ENCODE measurements at regions not wholly inside any gene's neighbourhood (a gene's known extent, or its start where the extent isn't known, plus 50 kb on each side); places are given as distances from the start of the nearest gene placed in this dataset.
A peak's percentile ranks its signal among the peaks of the same experiment; 100 is the strongest.

DNA sequence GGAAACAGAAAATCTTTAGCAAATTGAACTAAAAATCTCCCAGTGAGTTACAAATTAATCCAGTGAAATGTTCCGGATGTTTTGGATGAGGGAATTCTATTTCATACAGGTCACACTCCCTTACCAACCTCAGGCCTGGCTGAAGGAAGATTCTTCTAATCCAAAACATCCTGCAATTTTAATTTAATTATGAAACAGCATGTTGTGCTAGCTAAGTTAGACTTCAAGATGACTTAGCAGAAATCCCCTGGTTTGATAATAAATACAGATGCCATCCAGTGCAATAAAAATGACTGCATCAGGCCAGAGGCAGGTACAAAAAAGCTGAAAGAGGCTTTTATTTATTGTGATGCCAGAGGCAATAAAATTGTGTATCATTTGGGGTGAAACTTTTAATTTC lies 96.7 kb upstream of the CLDN10 start:
- no peak for FAIRE-seq

DNA sequence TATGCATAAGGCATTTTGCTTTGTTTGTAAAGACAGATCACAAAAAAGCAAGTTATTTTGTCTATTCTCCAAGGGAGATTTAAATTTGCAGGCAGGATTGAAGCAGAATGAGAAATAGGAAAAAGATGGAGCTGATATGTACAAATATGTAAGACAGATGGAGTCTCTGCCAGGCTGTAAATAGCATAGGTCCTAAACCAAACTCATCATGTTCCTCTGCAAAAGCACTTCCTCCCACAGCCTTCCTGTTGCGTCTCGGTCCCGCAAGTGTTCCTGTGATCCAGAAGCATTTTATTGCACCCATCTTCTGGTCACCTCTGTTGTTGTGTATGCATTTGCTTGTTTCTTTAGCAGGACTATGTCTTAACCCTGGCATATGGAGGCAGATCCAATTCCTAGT lies 95.7 kb upstream of the CLDN10 start:
- no peak for FAIRE-seq

DNA sequence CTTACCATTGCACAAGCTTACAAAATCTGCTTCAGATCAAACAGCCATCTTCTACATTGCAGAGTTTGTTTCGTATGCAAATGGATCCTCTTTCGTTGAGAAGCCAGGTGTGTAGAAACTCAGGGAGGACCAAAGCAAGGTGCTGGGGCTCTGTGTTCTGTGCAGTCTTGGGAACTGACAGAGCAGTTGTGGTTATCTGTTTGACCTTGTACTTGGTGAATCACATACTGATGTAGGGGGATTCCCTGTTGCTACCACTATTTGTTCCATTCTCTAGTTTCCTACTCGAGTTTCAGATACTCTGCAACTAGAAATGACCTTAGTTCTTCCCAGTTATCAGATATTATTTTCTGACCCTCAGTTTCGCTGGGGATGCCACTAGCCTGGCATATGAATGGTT lies 95.2 kb upstream of the CLDN10 start:
- no peak for FAIRE-seq

- no peak for FAIRE-seq
Measured at GRCh38 chr13:95462801-95463200, 89.7 kb upstream of the CLDN10 start.

DNA sequence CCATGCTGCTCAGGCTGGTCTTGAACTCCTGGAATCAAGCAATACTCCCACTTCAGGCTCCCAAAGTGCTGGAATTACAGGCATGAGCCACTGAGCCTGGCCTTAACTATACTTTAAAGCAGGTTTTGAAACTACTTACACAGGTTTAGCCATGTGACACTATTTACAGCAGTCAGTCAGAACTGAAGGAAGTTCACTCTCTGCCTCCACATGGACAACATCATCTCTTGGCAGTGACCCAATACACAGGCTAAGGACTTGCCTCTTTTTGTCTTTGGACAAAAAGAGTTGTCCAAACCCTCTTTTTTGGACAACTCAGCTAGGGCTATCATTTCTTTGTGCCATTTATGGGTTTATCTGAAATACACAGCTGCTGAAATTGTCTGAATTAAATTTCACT lies 89.0 kb upstream of the CLDN10 start:
- no peak for FAIRE-seq

GRCh38 chr13:95470574-95471366 lies 81.8 kb upstream of the CLDN10 start:
- FAIRE-seq, result no peak

- FAIRE-seq, result no peak
Measured at GRCh38 chr13:95471960-95472359, 80.6 kb upstream of the CLDN10 start.

GRCh38 chr13:95474992-95475391 lies 77.5 kb upstream of the CLDN10 start:
- no peak for FAIRE-seq

DNA sequence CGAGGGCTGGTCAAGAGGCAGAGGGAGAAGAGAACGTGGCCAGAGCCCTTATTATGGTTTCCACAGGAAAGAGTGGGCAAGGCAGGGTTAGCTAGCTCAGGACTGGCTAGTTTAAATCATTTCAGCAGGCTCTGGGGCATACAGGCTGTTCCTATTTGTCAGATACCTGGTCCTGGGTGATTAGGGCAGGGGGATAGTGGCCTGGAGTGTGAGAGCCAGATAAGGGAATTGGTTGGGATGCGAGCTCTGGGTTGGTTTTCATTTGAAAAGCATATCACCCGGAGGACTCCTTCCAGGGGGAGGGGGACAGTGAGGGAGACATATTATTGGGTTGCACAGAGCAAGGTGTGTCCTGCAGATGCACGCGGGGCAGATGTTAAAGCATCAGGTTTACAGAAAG lies 75.3 kb upstream of the CLDN10 start:
- no peak for FAIRE-seq

GRCh38 chr13:95479731-95480130 lies 72.8 kb upstream of the CLDN10 start:
- FAIRE-seq, result no peak

GRCh38 chr13:95480131-95480545 lies 72.4 kb upstream of the CLDN10 start:
- FAIRE-seq, result no peak

DNA sequence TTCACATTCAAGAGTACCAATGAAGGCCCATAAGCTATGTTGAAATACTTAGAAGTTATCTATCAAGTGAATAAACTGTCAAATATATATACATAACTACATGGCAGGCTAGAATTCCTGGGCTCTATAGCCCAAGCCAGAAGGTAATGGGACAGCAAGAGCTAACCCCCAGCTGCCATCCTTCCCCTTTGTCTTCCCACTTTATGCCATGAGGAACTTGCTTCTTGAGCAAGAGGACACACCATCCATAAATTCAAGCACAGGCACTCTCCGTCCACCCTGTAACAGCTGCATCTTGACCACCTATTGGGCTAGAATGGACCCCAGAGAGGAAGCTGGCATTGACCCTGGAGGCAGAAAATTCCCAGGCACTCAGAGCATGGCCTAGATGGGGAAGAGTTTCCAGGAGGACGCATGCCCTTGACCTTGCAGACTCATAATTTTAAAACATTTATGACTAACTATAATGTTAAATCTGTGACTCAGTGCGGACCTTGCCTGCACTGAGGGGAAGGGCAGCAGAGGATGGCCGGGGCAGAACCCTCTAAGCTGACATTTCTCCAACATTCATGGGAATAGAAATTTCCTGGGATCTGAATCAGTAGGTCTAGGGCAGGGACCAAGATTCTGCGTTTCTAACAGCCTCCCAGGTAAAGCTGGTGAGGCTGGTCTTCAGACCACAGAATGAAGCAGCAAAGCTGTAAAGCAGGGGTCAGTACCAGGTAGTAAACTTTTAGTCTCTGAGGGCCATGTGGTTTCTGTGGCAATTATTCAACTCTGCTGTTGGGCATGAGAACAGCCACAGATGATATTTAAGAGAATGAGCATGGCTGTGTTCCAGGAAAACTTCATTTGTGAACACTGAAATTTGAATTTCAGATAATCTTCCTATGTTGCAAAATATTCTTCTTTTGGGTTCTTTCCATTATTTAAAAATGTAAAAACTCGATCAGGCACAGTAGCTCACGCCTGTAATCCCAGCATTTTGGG lies 71.4 kb upstream of the CLDN10 start:
- no peak for FAIRE-seq

- no peak for FAIRE-seq
Measured at GRCh38 chr13:95484052-95484451, 68.5 kb upstream of the CLDN10 start.

DNA sequence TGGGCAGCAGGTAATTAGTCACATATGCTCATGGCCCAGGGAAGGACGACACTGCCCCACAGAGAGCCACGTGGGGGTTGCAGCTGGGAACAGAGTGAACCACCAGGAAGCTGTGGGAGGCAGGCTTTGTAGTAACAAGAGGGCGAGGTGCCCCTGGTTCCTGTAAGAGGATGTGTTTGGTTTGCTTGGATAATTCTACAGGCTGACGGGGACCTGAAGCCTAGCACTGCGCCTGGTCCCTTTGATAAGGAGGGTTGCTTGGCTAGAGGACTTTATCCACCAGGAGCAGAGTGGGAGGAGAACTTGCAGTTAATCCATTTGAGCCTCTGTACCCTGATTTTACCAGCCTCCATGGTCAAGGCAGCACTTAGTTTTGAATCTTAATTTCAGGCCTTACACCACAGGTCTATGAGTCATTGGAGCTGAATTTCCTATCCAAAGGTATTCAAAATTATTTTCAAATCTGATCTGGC lies 67.4 kb upstream of the CLDN10 start:
- FAIRE-seq, result no peak

DNA sequence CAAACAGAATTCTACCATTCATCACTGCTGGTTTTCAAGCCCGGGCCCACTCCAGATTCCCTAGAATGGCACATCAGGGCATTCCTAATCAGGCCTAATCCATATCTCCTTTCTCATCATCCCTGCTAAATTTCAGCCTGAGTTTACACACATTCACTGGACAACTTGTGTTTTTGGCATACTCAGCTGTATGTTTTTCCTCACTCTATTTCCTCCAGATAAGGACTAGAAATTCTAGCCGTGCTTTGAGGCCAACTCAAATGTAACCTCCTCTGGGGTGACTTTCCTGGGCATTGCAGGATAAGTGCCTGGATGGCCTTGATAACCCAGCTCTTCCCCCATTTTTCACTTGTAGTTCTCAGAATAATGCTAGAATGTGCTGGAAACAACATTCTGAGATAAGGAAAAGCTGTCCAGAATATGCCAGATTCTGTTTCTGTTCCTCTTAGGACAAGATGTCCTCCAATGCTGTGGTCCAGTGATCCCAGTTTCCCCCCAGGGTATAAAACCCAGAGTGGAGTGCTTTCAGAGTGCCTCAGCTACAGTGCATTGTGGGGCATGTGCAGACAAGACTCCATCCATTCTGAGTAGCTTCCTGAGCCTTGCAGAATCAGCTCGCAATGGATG lies 66.9 kb upstream of the CLDN10 start:
- FAIRE-seq, result no peak

DNA sequence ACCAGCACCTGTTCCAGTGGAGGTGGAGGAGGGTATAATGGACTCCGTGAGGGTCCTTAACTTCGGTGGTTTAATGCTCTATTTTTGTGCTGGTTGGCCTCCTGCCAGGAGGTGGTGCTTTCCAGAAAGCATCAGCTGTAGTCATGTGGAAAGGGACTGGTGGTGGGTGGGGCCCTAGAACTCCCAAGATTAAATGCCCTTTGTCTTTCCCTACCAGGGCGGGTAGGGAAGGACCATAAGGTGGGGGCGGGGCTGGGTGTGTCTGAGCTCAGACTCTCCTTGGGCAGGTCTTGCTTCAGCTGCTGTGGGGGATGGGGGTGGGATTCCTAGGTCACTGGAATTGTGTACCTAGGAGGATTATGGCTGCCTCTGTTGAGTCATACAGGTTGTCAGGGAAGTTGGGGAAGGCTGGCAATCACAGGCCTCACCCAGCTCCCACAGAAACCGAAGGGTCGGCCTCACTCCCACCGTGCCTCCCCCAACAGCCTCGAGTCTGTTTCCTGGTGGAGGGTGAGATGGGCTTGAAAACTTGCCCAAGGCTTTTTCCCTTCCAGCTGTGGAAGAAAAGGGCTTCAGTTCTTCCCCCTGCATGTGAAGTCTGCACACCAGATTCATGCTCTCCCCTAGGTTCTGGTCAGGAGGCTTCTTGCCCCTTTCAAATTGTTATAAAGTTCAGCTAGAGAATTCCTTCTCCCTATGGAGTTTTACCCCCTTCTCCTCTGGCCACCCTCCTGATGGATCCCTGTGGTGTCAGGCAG lies 60.3 kb upstream of the CLDN10 start:
- no peak for FAIRE-seq

GRCh38 chr13:95494082-95494681 lies 58.3 kb upstream of the CLDN10 start:
- peak; percentile 70 for FAIRE-seq

DNA sequence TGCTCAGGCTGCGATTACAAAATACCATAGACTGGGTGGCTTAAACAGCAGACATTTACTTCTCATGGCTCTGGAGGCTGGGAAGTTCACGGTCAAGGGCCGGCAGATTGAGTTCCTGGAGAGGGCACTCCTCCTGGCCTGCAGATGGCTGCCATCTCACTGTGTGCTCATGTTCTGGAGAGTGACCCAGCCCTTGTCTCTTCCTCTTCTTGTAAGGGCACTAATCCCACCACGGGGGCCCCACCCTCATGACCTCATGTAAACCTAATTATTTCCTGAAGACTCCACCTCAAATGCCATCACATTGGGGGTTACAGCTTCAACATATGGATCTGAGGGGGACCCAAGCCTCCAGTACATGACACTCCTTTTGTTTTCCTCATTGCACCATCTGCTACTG lies 56.0 kb upstream of the CLDN10 start:
- no peak for FAIRE-seq

DNA sequence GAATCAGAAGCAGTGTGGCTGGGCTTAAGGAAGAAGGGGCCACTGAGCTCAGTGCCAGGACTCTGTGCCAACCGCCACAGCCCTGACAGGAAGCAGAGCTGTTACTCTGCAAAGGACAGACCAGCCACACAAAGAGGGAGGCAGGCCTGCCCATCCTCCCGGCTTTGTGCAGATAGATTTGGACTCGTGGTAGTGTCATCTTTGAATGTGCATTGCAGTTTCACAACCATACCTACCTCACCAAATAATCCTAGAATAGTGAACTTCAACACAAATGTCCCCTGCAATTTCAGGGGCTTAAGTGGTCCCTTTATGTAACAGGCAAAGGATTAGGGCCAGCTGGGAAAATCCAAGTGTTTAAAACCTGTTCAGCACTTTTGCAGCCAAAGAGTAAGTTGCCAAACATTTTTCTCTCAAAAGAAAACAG lies 55.1 kb upstream of the CLDN10 start:
- no peak for FAIRE-seq

GRCh38 chr13:95498886-95499285 lies 53.6 kb upstream of the CLDN10 start:
- no peak for FAIRE-seq

GRCh38 chr13:95499811-95500712 lies 52.5 kb upstream of the CLDN10 start:
- no peak for FAIRE-seq
